MCF 10A (cell line): ENCODE measurements at regions not wholly inside any gene's neighbourhood (a gene's known extent, or its start where the extent isn't known, plus 50 kb on each side); places are given as distances from the start of the nearest gene placed in this dataset.

Experiments
- BruUV-seq: library from RNA; stranded (reverse); fragments of 400-500 nt; replicated peaks from 2 replicates; lab custom pipeline; 2021; lab: Mats Ljungman, UMichigan
- CTCF ChIA-PET: fragments of 300-600 bp; sonication (Branson Sonifier 250); formaldehyde crosslinking; extraction: SDS; loops from one replicate; lab custom pipeline; 2021; ENCODE audit warnings: antibody characterized with exemption, inconsistent platforms; lab: Yijun Ruan, JAX
- POLR2A ChIA-PET: fragments of 300-600, 350-650 bp; sonication (Branson Sonifier 250); formaldehyde crosslinking; extraction: SDS; loops from one replicate; lab custom pipeline; 2020; ENCODE audit warnings: antibody characterized with exemption, inconsistent platforms; lab: Yijun Ruan, JAX
- DNase-seq: peaks from one replicate; pipeline ENCODE4 v3.0.0-alpha.2; 2018; ENCODE audit not compliant: unreplicated experiment
- H3K27ac Mint-ChIP-seq: one replicate; pipeline ENCODE4 v1.8.0; 2022; ENCODE audit warnings: mild to moderate bottlenecking, low read depth, mixed read lengths; ENCODE audit not compliant: unreplicated experiment
- H3K27me3 Mint-ChIP-seq: one replicate; pipeline ENCODE4 v1.8.0; 2022; ENCODE audit warnings: mixed read lengths; ENCODE audit not compliant: insufficient read depth, unreplicated experiment
- H3K36me3 Mint-ChIP-seq: one replicate; pipeline ENCODE4 v1.8.0; 2022; ENCODE audit warnings: mild to moderate bottlenecking, moderate library complexity, mixed read lengths; ENCODE audit not compliant: insufficient read depth, unreplicated experiment
- H3K4me1 Mint-ChIP-seq: one replicate; pipeline ENCODE4 v1.8.0; 2022; ENCODE audit warnings: mixed read lengths; ENCODE audit not compliant: insufficient read depth, unreplicated experiment
- H3K4me3 Mint-ChIP-seq: one replicate; pipeline ENCODE4 v1.8.0; 2022; ENCODE audit warnings: mild to moderate bottlenecking, moderate library complexity, mixed read lengths; ENCODE audit not compliant: unreplicated experiment
- H3K9me3 Mint-ChIP-seq: one replicate; pipeline ENCODE4 v1.8.0; 2022; ENCODE audit warnings: mixed read lengths; ENCODE audit not compliant: unreplicated experiment
- CTCF ChIP-seq: fragments of 200-600 bp; IDR thresholded peaks from one replicate; pipeline ENCODE4 v1.8.0; 2022; ENCODE audit warnings: antibody characterized with exemption, mild to moderate bottlenecking; ENCODE audit not compliant: unreplicated experiment
- intact Hi-C: fragments of 100-400 bp; cut with micrococcal nuclease; formaldehyde crosslinking; loops from 2 replicates; pipeline ENCODE4 v1.14.1; 2022

DNA sequence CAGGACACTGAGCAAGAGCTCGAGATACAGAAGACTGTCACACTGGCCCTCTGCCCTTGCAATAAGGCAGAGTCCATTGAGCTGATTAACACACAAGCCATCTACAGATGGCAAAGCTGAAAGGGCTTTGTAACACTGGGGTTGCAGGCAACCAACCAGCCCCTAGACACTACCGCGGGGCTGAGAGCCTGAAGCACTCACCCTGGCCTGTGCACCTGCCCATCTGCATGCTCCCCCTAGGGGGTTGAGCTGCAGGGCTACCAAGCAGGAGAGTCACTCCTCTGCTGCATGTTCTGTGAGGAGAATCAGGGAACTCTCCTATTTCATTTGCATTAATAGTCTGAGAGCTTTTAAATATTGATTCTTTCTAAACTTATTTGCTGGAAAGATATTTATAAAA lies 128.1 kb upstream of the VIPR2 start:
- ChIA-PET POLR2A (no interaction called here), CTCF (interaction anchor here (0.9 kb wide), 1 partner anchor 229 kb away, joined by 7 read pairs; no protein-coding TSS in a partner anchor)
- no peak for DNase-seq
- intact Hi-C loops: no loop called here
- Mint-ChIP-seq H3K4me1 (no peaks in the 10 kb centered on the region), H3K27ac (no peak overlapping the region), H3K9me3 (peaks cover 20% of the 10 kb centered on the region), H3K36me3 (no peaks in the 10 kb centered on the region), H3K4me3 (no peak overlapping the region), H3K27me3 (peaks cover 17% of the 10 kb centered on the region)
- no peak for TF ChIP-seq CTCF
- no TSS peak for BruUV-seq

DNA sequence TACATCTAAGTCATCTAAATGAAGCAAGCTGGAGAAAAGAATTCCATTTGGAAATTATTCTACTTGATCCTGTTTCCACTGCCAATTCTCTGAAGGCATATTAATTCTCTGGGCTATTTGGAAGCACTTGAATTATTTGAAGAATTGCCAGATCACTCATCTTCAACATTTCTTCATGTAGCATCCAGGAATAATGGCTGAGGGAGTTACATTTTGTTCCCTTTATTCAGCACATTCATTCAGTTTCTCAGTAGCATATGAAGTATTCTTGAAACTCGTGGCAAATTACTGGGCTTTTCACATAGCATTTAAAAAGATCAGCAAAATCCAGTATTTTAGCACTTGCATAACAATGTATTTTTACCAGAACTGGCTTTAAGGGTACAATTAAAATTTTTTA lies 127.1 kb upstream of the VIPR2 start:
- intact Hi-C loops: no loop called here
- Mint-ChIP-seq H3K4me3 (no peak overlapping the region), H3K27ac (no peak overlapping the region), H3K27me3 (peaks cover 15% of the 10 kb centered on the region), H3K4me1 (no peaks in the 10 kb centered on the region), H3K36me3 (no peaks in the 10 kb centered on the region), H3K9me3 (peaks cover 24% of the 10 kb centered on the region)
- no peak for TF ChIP-seq CTCF
- BruUV-seq: no TSS peak
- no peak for DNase-seq
- ChIA-PET CTCF (no interaction called here), POLR2A (no interaction called here)

DNA sequence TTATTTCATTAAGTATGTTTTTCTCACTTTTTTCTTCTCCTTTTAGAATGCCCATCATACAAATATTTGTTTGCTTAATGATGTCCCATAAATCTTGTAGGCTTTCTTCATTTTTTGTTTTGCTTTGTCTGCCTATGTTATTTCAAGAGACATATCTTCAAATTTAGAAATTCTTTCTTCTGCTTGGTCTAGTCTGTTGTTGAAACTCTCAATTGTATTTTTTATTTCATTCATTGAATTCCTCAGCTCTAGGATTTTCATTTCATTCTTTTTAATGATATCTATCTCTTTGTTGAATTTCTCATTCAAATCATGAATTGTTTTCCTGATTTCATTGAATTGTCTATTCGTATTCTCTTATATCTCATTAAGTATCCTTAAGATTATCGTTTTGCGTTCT lies 125.1 kb upstream of the VIPR2 start:
- intact Hi-C loops: no loop called here
- no peak for DNase-seq
- CTCF ChIA-PET: no interaction called here

GRCh38 chr7:159263430-159263829 lies 118.8 kb upstream of the VIPR2 start:
- no TSS peak for BruUV-seq
- intact Hi-C loops: no loop called here
- H3K9me3 Mint-ChIP-seq: peaks cover 26% of the 10 kb centered on the region
- no peaks in the 10 kb centered on the region for H3K36me3 Mint-ChIP-seq
- POLR2A ChIA-PET: no interaction called here
- H3K4me3 Mint-ChIP-seq: no peak overlapping the region
- TF ChIP-seq CTCF: no peak
- H3K4me1 Mint-ChIP-seq: no peaks in the 10 kb centered on the region
- CTCF ChIA-PET: no interaction called here
- H3K27me3 Mint-ChIP-seq: peaks cover 36% of the 10 kb centered on the region
- no peak for DNase-seq
- no peak overlapping the region for H3K27ac Mint-ChIP-seq

More for the DNA sequence above, 125.1 kb upstream of the VIPR2 start:
- TF ChIP-seq CTCF: no peak
- Mint-ChIP-seq H3K4me3 (no peak overlapping the region), H3K27ac (no peak overlapping the region), H3K36me3 (no peaks in the 10 kb centered on the region), H3K9me3 (peaks cover 24% of the 10 kb centered on the region), H3K27me3 (no peaks in the 10 kb centered on the region), H3K4me1 (no peaks in the 10 kb centered on the region)
- no TSS peak for BruUV-seq
- POLR2A ChIA-PET: no interaction called here
